GM13976 (cell line): ENCODE measurements at regions not wholly inside any gene's neighbourhood (a gene's known extent, or its start where the extent isn't known, plus 50 kb on each side); places are given as distances from the start of the nearest gene placed in this dataset.

Experiments
- DNase-seq: peaks from one replicate; pipeline ENCODE4 v3.0.0; 2012; ENCODE audit warnings: low spot score
- in situ Hi-C: fragments of 300-500 bp; cut with MboI; formaldehyde crosslinking; loops from one replicate; pipeline ENCODE4 v1.12.0; 2022; ENCODE audit warnings: low sequenced_read_pairs, mixed read lengths, inconsistent platforms; ENCODE audit not compliant: unreplicated experiment
- TF ChIP-seq, protein P1 (sequence below): IDR thresholded peaks from 2 replicates; pipeline ENCODE4 v1.5.1; 2012; ENCODE audit warnings: borderline replicate concordance, mild to moderate bottlenecking; ENCODE audit not compliant: insufficient read depth; ENCODE audit errors: extremely low read depth, missing control alignments, control extremely low read depth

- DNase-seq: no peak
- in situ Hi-C loops: no loop called here
- TF ChIP-seq, protein P1, sequence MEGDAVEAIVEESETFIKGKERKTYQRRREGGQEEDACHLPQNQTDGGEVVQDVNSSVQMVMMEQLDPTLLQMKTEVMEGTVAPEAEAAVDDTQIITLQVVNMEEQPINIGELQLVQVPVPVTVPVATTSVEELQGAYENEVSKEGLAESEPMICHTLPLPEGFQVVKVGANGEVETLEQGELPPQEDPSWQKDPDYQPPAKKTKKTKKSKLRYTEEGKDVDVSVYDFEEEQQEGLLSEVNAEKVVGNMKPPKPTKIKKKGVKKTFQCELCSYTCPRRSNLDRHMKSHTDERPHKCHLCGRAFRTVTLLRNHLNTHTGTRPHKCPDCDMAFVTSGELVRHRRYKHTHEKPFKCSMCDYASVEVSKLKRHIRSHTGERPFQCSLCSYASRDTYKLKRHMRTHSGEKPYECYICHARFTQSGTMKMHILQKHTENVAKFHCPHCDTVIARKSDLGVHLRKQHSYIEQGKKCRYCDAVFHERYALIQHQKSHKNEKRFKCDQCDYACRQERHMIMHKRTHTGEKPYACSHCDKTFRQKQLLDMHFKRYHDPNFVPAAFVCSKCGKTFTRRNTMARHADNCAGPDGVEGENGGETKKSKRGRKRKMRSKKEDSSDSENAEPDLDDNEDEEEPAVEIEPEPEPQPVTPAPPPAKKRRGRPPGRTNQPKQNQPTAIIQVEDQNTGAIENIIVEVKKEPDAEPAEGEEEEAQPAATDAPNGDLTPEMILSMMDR: no peak
These were observed 231.7 kb downstream of the SPRY1 start for GRCh38 chr4:123628288-123628687.

DNA sequence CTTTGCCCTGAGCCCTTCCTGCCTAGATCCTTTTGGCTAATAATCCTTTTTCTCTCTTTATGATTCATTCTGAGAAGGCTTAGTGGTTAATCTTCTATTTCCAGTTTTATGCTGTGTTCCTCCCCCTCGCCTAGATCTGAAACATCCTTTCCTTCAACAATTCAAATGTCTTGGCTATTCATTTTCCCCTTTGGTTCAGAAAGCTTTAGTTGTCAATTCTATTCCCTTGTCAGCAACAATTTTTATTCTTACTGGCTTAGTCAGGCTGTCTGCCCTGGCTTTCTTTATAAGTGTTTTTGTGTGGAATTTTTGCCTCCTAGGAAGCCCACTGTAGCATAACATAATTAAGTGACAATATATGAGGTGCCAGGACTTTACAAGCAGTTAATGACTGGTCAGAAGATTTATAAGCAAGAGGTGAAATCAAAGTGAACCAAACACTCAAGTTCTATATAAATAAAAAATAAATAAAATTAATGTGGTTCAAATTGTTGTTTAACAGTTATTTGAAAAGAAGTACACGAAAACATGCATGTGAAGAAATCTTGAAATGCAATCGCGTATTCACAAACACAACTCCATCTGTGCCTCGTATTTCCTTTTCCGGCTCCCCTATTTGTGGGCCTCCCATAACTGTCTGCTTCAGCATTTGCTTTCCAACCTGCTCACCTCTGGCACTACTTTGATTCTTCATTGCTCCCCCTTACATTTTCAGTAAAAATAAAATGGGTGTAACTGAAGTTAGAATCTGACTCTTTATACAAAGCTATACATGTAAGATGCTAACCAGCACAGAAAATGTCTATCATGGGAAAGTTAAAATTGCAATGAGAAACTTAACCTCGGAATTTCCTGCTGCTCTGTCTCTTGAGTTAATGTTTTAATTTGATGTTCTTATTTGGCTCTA, 235.4 kb downstream of the SPRY1 start:
- no peak for DNase-seq
- TF ChIP-seq, protein P1: no peak
- in situ Hi-C loops: no loop called here

GRCh38 chr4:123632693-123633030, 236.1 kb downstream of the SPRY1 start:
- in situ Hi-C loops: no loop called here
- DNase-seq: no peak
- TF ChIP-seq, protein P1: no peak

- TF ChIP-seq, protein P1: no peak
- DNase-seq: no peak
- in situ Hi-C loops: no loop called here
These were observed 242.2 kb downstream of the SPRY1 start for GRCh38 chr4:123638834-123639233.

GRCh38 chr4:123640271-123640670, 243.7 kb downstream of the SPRY1 start:
- in situ Hi-C loops: no loop called here
- no peak for DNase-seq
- TF ChIP-seq, protein P1: no peak

- TF ChIP-seq, protein P1: no peak
- DNase-seq: no peak
- in situ Hi-C loops: no loop called here
These were observed 244.2 kb downstream of the SPRY1 start for GRCh38 chr4:123640824-123641223.
